ENCODE measurements at regions not wholly inside any gene's neighbourhood (a gene's known extent, or its start where the extent isn't known, plus 50 kb on each side); places are given as distances from the start of the nearest gene placed in this dataset.

- TF ChIP-seq EP300 (IDR thresholded peaks at IDR 0.05) (no peak), CTCF (IDR thresholded peaks at IDR 0.05) (no peak), POLR2AphosphoS5 (IDR thresholded peaks at IDR 0.05) (no peak), POLR2A (IDR thresholded peaks at IDR 0.05) (no peak)
- no peak overlapping the region for H3K27ac ChIP-seq
- DNase-seq (no peak), ATAC-seq (ENCODE audit: low FRiP score in 2 of 2) (no peak)
- H3K9me3 ChIP-seq = no peaks in the 10 kb centered on the region
- H3K36me3 ChIP-seq = no peaks in the 10 kb centered on the region
- H3K4me3 ChIP-seq = no peak overlapping the region
- 77 to 87% methylated on average over 3 of the region's 3 CpGs for WGBS, 2 donors
- H3K4me1 ChIP-seq = no peaks in the 10 kb centered on the region
- H3K27me3 ChIP-seq = no peaks in the 10 kb centered on the region
These were observed 255.7 kb upstream of the SORCS1 start for GRCh38 chr10:107420196-107420595.

DNA sequence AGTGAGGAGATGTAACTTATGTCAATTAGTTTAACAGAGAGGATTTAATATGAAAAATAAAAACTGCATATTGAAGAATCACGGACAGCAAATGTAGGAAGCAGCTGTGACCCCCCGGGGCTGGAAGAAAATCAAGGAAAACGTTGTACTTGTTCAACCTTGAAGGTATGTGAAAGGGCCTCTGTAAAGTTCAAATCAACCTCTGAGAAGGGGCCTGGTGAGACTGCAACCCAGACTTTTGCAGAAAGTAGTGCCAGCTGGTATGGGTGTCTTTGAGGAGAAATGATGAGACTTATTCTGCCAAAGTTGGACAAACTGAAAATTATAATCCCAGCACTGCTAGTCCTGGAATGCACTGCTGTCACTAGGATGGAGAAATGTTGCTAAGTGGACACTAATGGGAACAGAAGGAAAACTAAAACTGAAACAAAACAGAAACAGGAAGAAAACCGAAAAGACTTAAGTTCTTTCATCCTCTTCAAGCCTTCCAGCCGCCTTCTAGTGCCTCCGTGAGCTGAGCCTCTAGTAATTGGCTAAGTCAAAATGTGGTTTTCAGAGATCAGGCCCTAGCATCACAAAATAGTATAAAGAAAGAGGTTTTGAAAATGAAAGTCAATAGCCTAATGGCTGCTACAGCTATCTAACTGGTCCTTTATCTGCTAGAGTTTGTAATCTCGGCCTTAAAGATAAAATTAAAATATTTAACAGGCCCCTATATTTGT is 253.7 kb upstream of the SORCS1 start:
- Histone ChIP-seq H3K27me3 (no peaks in the 10 kb centered on the region), H3K4me1 (no peaks in the 10 kb centered on the region), H3K27ac (no peak overlapping the region), H3K9me3 (no peaks in the 10 kb centered on the region), H3K36me3 (no peaks in the 10 kb centered on the region), H3K4me3 (no peak overlapping the region)
- ATAC-seq (ENCODE audit: low FRiP score in 2 of 2) = no peak
- no peak for TF ChIP-seq CTCF (IDR thresholded peaks at IDR 0.05)
- no peak for TF ChIP-seq POLR2A (IDR thresholded peaks at IDR 0.05)
- TF ChIP-seq EP300 (IDR thresholded peaks at IDR 0.05) = no peak
- TF ChIP-seq POLR2AphosphoS5 (IDR thresholded peaks at IDR 0.05) = no peak
- no peak for DNase-seq
- 78 to 80% methylated on average over 7 of the region's 7 CpGs for WGBS, 2 donors

GRCh38 chr10:107417446-107417845 is 252.9 kb upstream of the SORCS1 start:
- no peaks in the 10 kb centered on the region for H3K36me3 ChIP-seq
- H3K27me3 ChIP-seq = no peaks in the 10 kb centered on the region
- no peak for DNase-seq
- H3K27ac ChIP-seq = no peak overlapping the region
- no peak for ATAC-seq (ENCODE audit: low FRiP score in 2 of 2)
- WGBS, 2 donors = 91% methylated on average over 2 of the region's 2 CpGs
- TF ChIP-seq EP300 (IDR thresholded peaks at IDR 0.05) (no peak), CTCF (IDR thresholded peaks at IDR 0.05) (no peak), POLR2AphosphoS5 (IDR thresholded peaks at IDR 0.05) (no peak), POLR2A (IDR thresholded peaks at IDR 0.05) (no peak)
- H3K4me3 ChIP-seq = no peak overlapping the region
- no peaks in the 10 kb centered on the region for H3K9me3 ChIP-seq
- no peaks in the 10 kb centered on the region for H3K4me1 ChIP-seq

DNA sequence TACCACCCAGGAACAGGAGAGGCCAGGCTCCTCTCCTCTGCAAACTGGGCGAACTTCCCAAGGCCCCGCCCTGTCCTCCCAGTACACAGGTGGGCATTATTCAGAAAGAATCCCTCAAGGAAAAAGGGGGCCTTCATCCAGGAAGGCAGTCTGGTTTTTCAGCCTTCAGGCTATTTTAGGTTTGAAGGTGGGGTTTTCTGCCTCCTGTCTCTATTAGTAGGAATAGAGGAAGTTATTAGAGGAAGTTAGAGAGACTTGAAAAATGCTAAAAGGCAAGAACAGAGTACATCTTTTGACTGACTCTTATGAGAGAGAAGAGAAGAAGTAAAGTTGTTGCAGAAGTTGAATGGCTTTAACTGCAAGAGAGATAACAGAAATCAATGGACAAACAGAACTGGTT is 250.9 kb upstream of the SORCS1 start:
- TF ChIP-seq POLR2AphosphoS5 (IDR thresholded peaks at IDR 0.05) (no peak), CTCF (IDR thresholded peaks at IDR 0.05) (no peak), POLR2A (IDR thresholded peaks at IDR 0.05) (no peak), EP300 (IDR thresholded peaks at IDR 0.05) (no peak)
- 92 to 93% methylated on average over 2 of the region's 2 CpGs for WGBS, 2 donors
- H3K36me3 ChIP-seq = no peaks in the 10 kb centered on the region
- H3K9me3 ChIP-seq = no peaks in the 10 kb centered on the region
- DNase-seq (no peak), ATAC-seq (ENCODE audit: low FRiP score in 2 of 2) (no peak)
- no peaks in the 10 kb centered on the region for H3K27me3 ChIP-seq
- no peaks in the 10 kb centered on the region for H3K4me1 ChIP-seq
- no peak overlapping the region for H3K27ac ChIP-seq
- no peak overlapping the region for H3K4me3 ChIP-seq

- WGBS, 2 donors = 82 to 93% methylated on average over 1 of the region's 1 CpG
These were observed 249.5 kb upstream of the SORCS1 start for GRCh38 chr10:107413971-107414370.

More at GRCh38 chr10:107413971-107414370, 249.5 kb upstream of the SORCS1 start:
- Histone ChIP-seq H3K4me3 (no peak overlapping the region), H3K27me3 (no peaks in the 10 kb centered on the region), H3K9me3 (no peaks in the 10 kb centered on the region), H3K4me1 (no peaks in the 10 kb centered on the region), H3K36me3 (no peaks in the 10 kb centered on the region), H3K27ac (no peak overlapping the region)
- TF ChIP-seq POLR2A (IDR thresholded peaks at IDR 0.05) (no peak), CTCF (IDR thresholded peaks at IDR 0.05) (no peak), POLR2AphosphoS5 (IDR thresholded peaks at IDR 0.05) (no peak), EP300 (IDR thresholded peaks at IDR 0.05) (no peak)
- DNase-seq (no peak), ATAC-seq (ENCODE audit: low FRiP score in 2 of 2) (no peak)

Measured in upper lobe of left lung (tissue), 6 donors.